Breast epithelium (tissue), 4 donors: ENCODE measurements at regions not wholly inside any gene's neighbourhood (a gene's known extent, or its start where the extent isn't known, plus 50 kb on each side); places are given as distances from the start of the nearest gene placed in this dataset.
"Not testable (repeated sequence)": the region's sequence is repeated elsewhere in the genome, so short reads cannot be mapped to it uniquely, and the experiment has no call there.

ENCODE experiments used
- DNase-seq, 2 donors: peaks; one replicate each; pipeline ENCODE4 v3.0.0-alpha.2; 2019; ENCODE audit warnings: low spot score in 2 of 2
- H3K27ac ChIP-seq, 2 donors: fragments of 200-600 bp; sonication (generic) in 1 of 2; one replicate each; pipeline ENCODE4 v1.5.1; 2016 to 2019; ENCODE audit warnings: mild to moderate bottlenecking in 1 of 2
- H3K27me3 ChIP-seq, 2 donors: fragments of 200-600 bp; sonication (generic) in 1 of 2; one replicate each; pipeline versions ENCODE4 v1.5.1 to v1.6.0; 2017 to 2019; ENCODE audit warnings: control low read depth in 1 of 2, mild to moderate bottlenecking in 1 of 2
- H3K36me3 ChIP-seq: fragments of 200-600 bp; one replicate; pipeline ENCODE4 v1.5.1; 2019
- H3K4me1 ChIP-seq, 2 donors: fragments of 200-600 bp; sonication (generic); one replicate each; pipeline ENCODE4 v1.5.1; 2016 to 2019; ENCODE audit warnings: control low read depth in 1 of 2
- H3K4me3 ChIP-seq, 3 donors: fragments of 200-600 bp; sonication (generic); 1 replicate in 2 of 3; 2 replicates in 1 of 3; pipeline ENCODE4 v1.5.1; 2016 to 2019; ENCODE audit warnings: mild to moderate bottlenecking in 3 of 3, moderate library complexity in 2 of 3
- H3K9me3 ChIP-seq, 2 donors: fragments of 200-600 bp; sonication (generic) in 1 of 2; one replicate each; pipeline ENCODE4 v1.5.1; 2016 to 2019; ENCODE audit warnings: control low read depth in 1 of 2
- POLR2A ChIP-seq: fragments of 450-650 bp; IDR thresholded peaks from one replicate; pipeline ENCODE4 v1.6.1; 2016; ENCODE audit warnings: antibody characterized with exemption, mild to moderate bottlenecking, moderate library complexity
- POLR2AphosphoS5 ChIP-seq, 3 donors: sonication (generic); formaldehyde crosslinking; IDR thresholded peaks; one replicate each; pipeline ENCODE4 v1.6.1; 2017; ENCODE audit warnings: antibody characterized with exemption in 3 of 3
- intact Hi-C: fragments of 100-400 bp; cut with DNase I; formaldehyde crosslinking; loops from one replicate; pipeline ENCODE4 v1.15.1; 2023; ENCODE audit warnings: low total_unique reads
- TF ChIP-seq, protein P1 (sequence below), 3 donors: fragments of 450-650 bp; IDR thresholded peaks; one replicate each; pipeline ENCODE4 v1.5.1; 2016 to 2017; ENCODE audit warnings: antibody characterized with exemption in 3 of 3, mild to moderate bottlenecking in 3 of 3, moderate library complexity in 3 of 3

DNA sequence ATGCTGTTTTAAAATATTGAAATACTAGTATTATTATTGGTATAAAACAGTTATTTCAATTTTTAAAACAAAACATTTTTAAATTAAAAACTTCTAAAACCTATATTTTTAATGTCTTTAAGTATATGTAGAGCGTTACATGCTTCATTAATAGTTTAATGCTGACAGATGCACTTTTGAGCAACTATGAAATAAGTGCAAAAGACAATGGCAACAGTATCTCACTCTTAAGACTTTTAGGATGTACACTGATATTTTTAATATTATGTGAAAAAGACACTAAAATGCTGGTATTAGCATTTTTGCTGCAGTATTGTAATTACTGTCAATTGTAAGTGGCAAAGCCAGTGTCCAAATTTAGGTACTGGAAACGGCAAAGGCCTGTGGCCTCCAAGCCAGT, 93.2 kb upstream of the NAA35 start:
- H3K36me3 ChIP-seq, H3K4me3 ChIP-seq, H3K27me3 ChIP-seq, H3K27ac ChIP-seq, DNase-seq, intact Hi-C loops, H3K4me1 ChIP-seq, H3K9me3 ChIP-seq: not testable (repeated sequence)

DNA sequence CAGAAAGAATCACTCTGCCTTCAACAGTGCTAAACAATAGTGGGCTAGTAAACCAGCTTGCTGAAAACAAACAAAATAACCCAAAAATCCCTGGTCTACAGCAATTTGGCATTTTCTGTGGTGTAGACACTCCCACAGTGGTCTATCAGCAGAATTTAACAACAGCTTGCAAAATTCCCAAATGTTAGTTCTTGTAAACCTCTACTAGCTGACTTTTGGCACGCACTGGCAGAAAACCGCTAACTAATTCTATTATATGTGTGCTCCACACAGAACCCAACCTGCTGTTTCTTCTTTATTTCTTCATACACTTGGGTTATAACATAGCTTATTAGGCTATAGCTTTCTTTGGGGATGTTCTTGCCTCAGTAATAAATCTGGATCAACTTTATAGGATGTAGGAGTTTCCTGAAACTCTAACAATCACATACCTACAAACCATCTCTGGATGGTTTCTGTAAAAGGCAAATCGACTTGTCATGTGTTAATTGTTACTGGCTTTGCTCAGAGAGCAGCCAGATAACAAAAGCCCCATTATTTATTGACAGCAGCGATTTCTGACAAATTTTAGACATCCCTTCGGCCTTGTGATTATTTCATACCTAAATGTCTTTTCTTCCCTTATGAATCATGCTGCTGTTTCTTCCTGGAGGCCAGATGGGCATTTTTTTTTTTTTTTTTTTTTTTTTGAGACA, 82.7 kb upstream of the NAA35 start:
- H3K4me1 ChIP-seq: no peaks in the 10 kb centered on the region
- no peak overlapping the region for H3K27ac ChIP-seq
- no peak overlapping the region for H3K4me3 ChIP-seq
- H3K27me3 ChIP-seq: no peaks in the 10 kb centered on the region
- DNase-seq: no peak
- H3K9me3 ChIP-seq: no peaks in the 10 kb centered on the region
- TF ChIP-seq, protein P1, sequence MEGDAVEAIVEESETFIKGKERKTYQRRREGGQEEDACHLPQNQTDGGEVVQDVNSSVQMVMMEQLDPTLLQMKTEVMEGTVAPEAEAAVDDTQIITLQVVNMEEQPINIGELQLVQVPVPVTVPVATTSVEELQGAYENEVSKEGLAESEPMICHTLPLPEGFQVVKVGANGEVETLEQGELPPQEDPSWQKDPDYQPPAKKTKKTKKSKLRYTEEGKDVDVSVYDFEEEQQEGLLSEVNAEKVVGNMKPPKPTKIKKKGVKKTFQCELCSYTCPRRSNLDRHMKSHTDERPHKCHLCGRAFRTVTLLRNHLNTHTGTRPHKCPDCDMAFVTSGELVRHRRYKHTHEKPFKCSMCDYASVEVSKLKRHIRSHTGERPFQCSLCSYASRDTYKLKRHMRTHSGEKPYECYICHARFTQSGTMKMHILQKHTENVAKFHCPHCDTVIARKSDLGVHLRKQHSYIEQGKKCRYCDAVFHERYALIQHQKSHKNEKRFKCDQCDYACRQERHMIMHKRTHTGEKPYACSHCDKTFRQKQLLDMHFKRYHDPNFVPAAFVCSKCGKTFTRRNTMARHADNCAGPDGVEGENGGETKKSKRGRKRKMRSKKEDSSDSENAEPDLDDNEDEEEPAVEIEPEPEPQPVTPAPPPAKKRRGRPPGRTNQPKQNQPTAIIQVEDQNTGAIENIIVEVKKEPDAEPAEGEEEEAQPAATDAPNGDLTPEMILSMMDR (IDR thresholded peaks at IDR 0.05): no peak
- TF ChIP-seq POLR2A (no peak), POLR2AphosphoS5 (IDR thresholded peaks at IDR 0.05) (no peak)
- H3K36me3 ChIP-seq: no peaks in the 10 kb centered on the region
- intact Hi-C loops: no loop called here

DNA sequence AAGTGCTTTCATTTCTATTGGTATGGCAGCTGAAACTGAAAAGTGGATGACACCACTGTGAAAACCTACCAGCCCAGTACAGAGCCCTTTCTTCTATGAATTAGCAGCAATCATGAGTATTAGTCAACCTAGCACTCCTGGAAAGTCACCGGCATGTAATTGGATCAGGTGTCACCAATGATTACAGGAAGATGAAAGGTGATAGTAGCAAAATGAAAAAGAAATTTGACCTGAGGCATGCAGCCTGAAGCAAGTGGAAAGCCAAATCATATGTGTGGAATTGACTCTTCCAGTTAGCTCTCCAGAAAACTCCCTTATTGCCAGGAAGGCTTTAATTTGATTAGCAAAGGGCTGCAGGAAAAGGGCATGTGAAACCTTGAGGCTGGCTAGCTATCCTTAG, 81.2 kb upstream of the NAA35 start:
- intact Hi-C loops: no loop called here
- no peaks in the 10 kb centered on the region for H3K27me3 ChIP-seq
- no peak overlapping the region for H3K4me3 ChIP-seq
- H3K36me3 ChIP-seq: no peaks in the 10 kb centered on the region
- DNase-seq: no peak
- TF ChIP-seq POLR2A (no peak), POLR2AphosphoS5 (IDR thresholded peaks at IDR 0.05) (no peak)
- TF ChIP-seq, protein P1 (IDR thresholded peaks at IDR 0.05): no peak
- H3K9me3 ChIP-seq: no peaks in the 10 kb centered on the region
- H3K4me1 ChIP-seq: no peaks in the 10 kb centered on the region
- H3K27ac ChIP-seq: no peak overlapping the region

DNA sequence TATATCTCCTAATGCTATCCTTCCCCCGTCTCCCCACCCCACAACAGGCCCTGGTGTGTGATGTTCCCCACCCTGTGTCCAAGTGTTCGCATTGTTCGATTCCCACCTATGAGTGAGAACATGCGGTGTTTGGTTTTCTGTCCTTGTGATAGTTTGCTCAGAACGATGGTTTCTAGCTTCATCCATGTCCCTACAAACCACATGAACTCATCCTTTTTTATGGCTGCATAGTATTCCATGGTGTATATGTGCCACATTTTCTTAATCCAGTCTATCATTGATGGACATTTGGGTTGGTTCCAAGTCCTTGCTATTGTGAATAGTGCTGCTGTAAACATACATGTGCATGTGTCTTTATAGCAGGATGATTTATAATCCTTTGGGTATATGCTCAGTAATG, 79.1 kb upstream of the NAA35 start:
- H3K36me3 ChIP-seq, DNase-seq, H3K4me3 ChIP-seq, H3K27ac ChIP-seq, H3K4me1 ChIP-seq, intact Hi-C loops, H3K9me3 ChIP-seq, H3K27me3 ChIP-seq: not testable (repeated sequence)

DNA sequence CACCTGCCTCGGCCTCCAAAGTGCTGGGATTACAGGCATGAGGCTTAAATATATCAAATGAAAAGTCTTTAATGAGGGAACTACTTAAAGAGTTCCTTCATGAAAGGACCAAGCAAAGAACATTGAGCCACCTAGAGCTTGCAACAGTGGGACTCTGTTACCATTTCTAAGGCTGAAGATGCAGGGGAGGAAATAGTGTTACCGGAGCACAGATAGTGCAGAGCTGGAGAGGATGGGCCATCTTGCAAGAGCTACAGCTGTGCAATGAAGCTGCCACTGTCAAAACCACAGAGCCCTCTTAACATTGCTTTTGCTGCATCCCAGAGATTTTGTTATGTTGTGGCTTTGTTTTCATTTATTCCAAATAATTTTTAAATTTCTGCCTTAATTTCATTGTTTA, 77.1 kb upstream of the NAA35 start:
- no peaks in the 10 kb centered on the region for H3K36me3 ChIP-seq
- no peak for DNase-seq
- H3K9me3 ChIP-seq: no peaks in the 10 kb centered on the region
- intact Hi-C loops: no loop called here
- H3K4me1 ChIP-seq: no peaks in the 10 kb centered on the region
- TF ChIP-seq POLR2AphosphoS5 (IDR thresholded peaks at IDR 0.05): no peak
- TF ChIP-seq, protein P1 (IDR thresholded peaks at IDR 0.05): no peak
- TF ChIP-seq POLR2A: no peak
- H3K27me3 ChIP-seq: no peaks in the 10 kb centered on the region
- H3K4me3 ChIP-seq: no peak overlapping the region
- no peak overlapping the region for H3K27ac ChIP-seq

DNA sequence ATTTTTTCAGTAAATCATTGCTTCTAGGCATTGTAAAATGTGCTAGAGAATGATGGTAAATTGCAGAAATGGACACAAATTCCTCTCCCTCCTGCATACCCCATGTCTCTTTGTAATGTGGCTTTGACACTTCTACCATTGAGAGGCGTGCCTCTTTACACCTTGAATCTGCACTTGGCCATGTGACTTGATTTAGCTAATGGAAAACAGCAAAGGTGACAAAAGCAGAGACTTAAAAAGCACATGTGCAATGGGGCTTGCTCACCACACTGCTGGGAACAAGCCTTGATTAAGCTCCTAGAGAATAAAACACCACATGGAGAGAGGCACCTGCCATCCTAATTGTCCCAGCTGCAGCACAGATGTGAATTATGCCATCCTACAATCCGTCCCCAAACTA, 69.9 kb upstream of the NAA35 start:
- DNase-seq: no peak
- Histone ChIP-seq H3K4me1 (no peaks in the 10 kb centered on the region), H3K9me3 (no peaks in the 10 kb centered on the region), H3K27ac (no peak overlapping the region), H3K27me3 (no peaks in the 10 kb centered on the region), H3K4me3 (no peak overlapping the region), H3K36me3 (no peaks in the 10 kb centered on the region)
- TF ChIP-seq POLR2A: no peak
- intact Hi-C loops: no loop called here

DNA sequence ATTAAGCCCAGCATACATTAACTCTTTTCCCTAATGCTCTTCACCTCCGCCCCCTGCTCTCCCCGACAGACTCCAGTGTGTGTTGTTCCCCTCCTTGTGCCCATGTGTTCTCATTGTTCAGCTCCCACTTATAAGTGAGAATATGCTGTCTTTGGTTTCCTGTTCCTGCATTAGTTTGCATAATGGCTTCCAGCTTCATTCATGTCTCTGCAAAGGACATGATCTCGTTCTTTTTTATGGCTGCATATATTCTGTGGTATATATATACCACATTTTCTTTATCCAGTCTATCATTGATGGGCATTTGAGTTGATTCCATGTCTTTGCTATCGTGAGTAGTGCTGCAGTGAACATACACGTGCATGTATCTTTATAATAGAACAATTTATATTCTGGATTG, 69.3 kb upstream of the NAA35 start:
- H3K27me3 ChIP-seq, intact Hi-C loops, H3K4me3 ChIP-seq, H3K9me3 ChIP-seq, DNase-seq, H3K36me3 ChIP-seq, H3K27ac ChIP-seq, H3K4me1 ChIP-seq: not testable (repeated sequence)
